HL-60/S4 treated with phorbol 12-myristate 13-acetate at 8.2 ng/mL for 4 days and 3 days (cell line): ENCODE measurements at regions not wholly inside any gene's neighbourhood (a gene's known extent, or its start where the extent isn't known, plus 50 kb on each side); places are given as distances from the start of the nearest gene placed in this dataset.
"Not testable (repeated sequence)": the region's sequence is repeated elsewhere in the genome, so short reads cannot be mapped to it uniquely, and the experiment has no call there.

Source experiments
- in situ Hi-C: fragments of 300-500 bp; cut with MboI; formaldehyde crosslinking; loops from 2 replicates; pipeline ENCODE4 v1.15.0; 2022; ENCODE audit warnings: low sequenced_read_pairs

- in situ Hi-C loops: no loop called here
These were observed 77.0 kb upstream of the ATL2 start for GRCh38 chr2:38454081-38454480.

GRCh38 chr2:38451778-38452177 is 74.7 kb upstream of the ATL2 start:
- in situ Hi-C loops: not testable (repeated sequence)

GRCh38 chr2:38450509-38450908 is 73.4 kb upstream of the ATL2 start:
- in situ Hi-C loops: no loop called here

GRCh38 chr2:38448692-38449410 is 71.8 kb upstream of the ATL2 start:
- in situ Hi-C loops: no loop called here

- in situ Hi-C loops: no loop called here
These were observed 70.0 kb upstream of the ATL2 start for GRCh38 chr2:38446906-38447561.

- in situ Hi-C loops: no loop called here
These were observed 69.3 kb upstream of the ATL2 start for GRCh38 chr2:38446418-38446817.

GRCh38 chr2:38444247-38444646 is 67.2 kb upstream of the ATL2 start:
- in situ Hi-C loops: no loop called here

GRCh38 chr2:38442643-38443541 is 65.8 kb upstream of the ATL2 start:
- in situ Hi-C loops: no loop called here

- in situ Hi-C loops: no loop called here
These were observed 64.3 kb upstream of the ATL2 start for GRCh38 chr2:38441346-38441745.

- in situ Hi-C loops: no loop called here
These were observed 63.6 kb upstream of the ATL2 start for GRCh38 chr2:38440655-38441054.

- in situ Hi-C loops: no loop called here
These were observed 62.8 kb upstream of the ATL2 start for GRCh38 chr2:38439863-38440262.

GRCh38 chr2:38438883-38439612 is 62.0 kb upstream of the ATL2 start:
- in situ Hi-C loops: no loop called here

- in situ Hi-C loops: no loop called here
These were observed 61.2 kb upstream of the ATL2 start for GRCh38 chr2:38438133-38438882.

- in situ Hi-C loops: no loop called here
These were observed 59.2 kb upstream of the ATL2 start for GRCh38 chr2:38436227-38436664.

GRCh38 chr2:38435775-38436174 is 58.7 kb upstream of the ATL2 start:
- in situ Hi-C loops: no loop called here

GRCh38 chr2:38434595-38434994 is 57.5 kb upstream of the ATL2 start:
- in situ Hi-C loops: no loop called here

GRCh38 chr2:38433607-38433975 is 56.5 kb upstream of the ATL2 start:
- in situ Hi-C loops: no loop called here

GRCh38 chr2:38432820-38433606 is 55.9 kb upstream of the ATL2 start:
- in situ Hi-C loops: no loop called here

GRCh38 chr2:38430597-38431207 is 53.6 kb upstream of the ATL2 start:
- in situ Hi-C loops: no loop called here
